T47D (cell line): ENCODE measurements at regions not wholly inside any gene's neighbourhood (a gene's known extent, or its start where the extent isn't known, plus 50 kb on each side); places are given as distances from the start of the nearest gene placed in this dataset.
A peak's percentile ranks its signal among the peaks of the same experiment; 100 is the strongest.
"Not testable (repeated sequence)": the region's sequence is repeated elsewhere in the genome, so short reads cannot be mapped to it uniquely, and the experiment has no call there.

Source experiments
- DNase-seq, 2 experiments: peaks; one replicate each; pipeline versions ENCODE4 v3.0.0 to v3.0.0-alpha.2; 2011 to 2012; ENCODE audit warnings: low read depth in 1 of 2, low spot score in 1 of 2
- JUND ChIP-seq: IDR thresholded peaks from 2 replicates; pipeline ENCODE4 v1.6.1; 2012; ENCODE audit warnings: low read depth
- in situ Hi-C: cut with HindIII; loops from 2 replicates; pipeline ENCODE4 v1.10.0; 2016; ENCODE audit warnings: low sequenced_read_pairs, low pct_unique_long_range_greater_than_20kb

DNA sequence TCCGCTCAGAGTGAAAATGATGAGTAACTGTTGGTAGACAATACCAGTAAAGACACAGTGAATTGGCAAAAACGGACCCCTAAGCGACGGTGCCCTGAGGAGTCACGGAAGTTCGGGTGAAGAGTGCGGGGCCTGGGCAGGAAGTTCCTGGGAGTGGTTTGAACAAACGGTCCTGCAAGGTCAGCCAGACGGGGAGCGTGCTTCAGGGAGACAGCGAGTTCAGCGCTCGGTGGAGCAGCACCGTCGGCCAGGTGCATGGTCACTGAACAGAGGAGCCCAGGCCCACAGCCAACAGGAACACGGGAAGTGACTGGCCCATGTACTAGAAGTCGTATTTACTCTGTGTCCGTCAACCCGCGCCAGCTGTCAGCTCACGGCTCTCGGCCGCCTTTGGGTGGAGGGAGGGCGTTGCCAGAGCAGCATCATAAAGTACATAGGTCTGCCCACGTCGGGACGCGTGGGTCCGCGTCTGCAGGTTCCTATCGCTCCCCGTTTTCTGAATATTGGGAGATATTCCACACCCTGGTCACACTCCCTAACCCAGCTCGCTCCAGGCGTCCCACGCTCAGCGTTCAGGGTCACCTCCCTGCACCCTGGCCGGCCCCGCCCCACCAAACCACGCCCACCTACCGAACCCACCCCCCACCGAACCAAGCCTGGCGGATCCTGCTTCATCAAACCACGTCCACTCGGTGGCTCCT is 75.6 kb upstream of the UXS1 start:
- in situ Hi-C loops = no loop called here
- TF ChIP-seq JUND = no peak
- peak; percentile 26 to 73 for DNase-seq

DNA sequence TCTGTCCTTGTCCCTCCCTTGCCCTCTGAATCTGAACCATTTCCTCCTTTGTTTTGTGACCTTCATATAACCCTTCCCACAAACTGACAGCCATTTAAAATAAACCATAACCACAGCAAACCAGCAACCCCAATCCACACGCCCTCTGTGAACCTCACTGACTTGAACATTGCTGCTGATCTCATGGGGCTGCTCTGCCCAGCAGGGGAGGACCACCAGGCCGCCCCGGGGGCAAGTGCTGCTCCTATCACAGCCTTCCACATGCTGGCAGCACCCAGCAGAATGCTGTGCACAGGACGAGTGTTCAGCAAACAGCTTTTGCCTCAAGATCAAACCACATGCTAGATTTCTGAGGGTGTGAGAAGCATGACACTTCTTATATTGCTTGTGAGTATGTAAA is 73.9 kb upstream of the UXS1 start:
- TF ChIP-seq JUND = no peak
- in situ Hi-C loops = no loop called here
- DNase-seq = no peak

DNA sequence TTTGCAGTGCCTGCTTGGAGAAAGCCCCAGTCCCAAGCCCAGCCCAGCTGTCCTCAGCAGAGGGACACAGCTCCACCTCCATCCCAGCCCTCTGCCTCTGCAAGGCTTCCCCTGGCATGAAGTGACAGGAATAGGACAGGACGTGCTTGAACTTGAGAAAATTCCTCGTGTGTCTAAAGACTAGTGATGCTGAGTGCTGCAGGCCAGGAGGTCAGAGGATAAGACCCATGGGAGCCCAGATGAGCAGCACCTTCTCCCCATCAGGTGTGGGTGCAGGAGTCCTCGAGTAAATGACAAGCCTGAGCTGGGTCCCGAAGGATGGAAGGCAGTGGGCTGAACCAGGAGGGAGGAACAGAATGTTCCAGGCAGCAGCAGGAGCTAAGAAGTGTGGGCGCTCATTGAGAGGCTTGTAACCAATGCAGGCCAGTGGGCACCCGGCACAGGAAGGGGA is 67.8 kb upstream of the UXS1 start:
- TF ChIP-seq JUND = no peak
- in situ Hi-C loops = no loop called here

DNA sequence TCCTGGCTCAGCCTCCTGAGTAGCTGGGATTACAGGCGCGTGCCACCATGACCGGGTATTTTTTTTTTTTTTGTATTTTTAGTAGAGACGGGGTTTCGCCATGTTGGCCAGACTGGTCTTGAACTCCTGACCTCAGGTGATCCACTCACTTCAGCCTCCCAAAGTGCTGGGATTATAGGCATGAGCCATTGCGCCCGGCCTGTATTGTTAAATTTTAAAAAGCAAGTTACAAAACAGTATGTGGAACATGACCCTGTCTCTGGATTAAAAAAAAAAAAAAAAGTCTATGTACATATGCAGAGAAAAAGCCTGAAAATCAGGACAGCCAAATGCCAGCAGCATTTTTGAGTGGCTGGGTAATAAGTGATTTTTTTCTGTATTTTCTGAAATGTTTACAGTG is 64.8 kb upstream of the UXS1 start:
- DNase-seq, in situ Hi-C loops: not testable (repeated sequence)

More for the DNA sequence above, 67.8 kb upstream of the UXS1 start:
- DNase-seq = no peak

DNA sequence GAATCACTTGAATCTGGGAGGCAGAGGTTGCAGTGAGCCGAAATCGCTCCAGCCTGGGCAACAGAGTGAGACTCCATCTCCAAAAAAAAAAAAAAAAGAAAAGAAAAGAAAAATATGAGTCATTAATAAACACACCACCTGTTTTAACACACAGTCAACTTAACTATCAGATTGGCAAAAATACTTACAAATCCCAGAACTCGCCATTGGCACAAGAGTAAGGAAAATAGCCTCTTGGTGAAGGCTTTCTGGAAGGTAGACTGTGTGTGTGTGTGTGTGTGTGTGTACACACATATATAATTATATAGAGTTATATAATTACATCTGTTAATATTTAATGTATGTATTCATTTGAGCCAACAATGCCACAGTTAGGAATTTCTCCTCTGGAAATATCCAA is 63.7 kb upstream of the UXS1 start:
- in situ Hi-C loops = no loop called here
- DNase-seq = no peak
- no peak for TF ChIP-seq JUND

DNA sequence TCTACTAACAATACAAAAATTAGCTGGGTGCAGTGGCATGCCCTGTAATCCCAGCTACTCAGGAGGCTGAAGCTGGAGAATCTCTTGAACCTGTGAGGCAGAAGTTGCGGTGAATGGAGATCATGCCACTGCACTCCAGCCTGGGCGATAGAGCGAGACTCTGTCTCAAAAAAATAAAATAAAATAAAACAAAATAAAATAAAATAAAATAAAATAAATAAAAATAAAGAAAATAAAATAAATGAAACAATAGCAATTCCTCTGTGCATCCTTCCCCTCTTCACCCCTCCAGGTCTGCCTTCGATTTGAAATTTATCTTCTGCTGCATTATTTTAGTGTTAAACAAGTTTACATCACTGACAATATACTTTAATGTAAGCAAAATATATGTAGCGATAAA is 63.0 kb upstream of the UXS1 start:
- in situ Hi-C loops = no loop called here
- TF ChIP-seq JUND = no peak
- DNase-seq = no peak

DNA sequence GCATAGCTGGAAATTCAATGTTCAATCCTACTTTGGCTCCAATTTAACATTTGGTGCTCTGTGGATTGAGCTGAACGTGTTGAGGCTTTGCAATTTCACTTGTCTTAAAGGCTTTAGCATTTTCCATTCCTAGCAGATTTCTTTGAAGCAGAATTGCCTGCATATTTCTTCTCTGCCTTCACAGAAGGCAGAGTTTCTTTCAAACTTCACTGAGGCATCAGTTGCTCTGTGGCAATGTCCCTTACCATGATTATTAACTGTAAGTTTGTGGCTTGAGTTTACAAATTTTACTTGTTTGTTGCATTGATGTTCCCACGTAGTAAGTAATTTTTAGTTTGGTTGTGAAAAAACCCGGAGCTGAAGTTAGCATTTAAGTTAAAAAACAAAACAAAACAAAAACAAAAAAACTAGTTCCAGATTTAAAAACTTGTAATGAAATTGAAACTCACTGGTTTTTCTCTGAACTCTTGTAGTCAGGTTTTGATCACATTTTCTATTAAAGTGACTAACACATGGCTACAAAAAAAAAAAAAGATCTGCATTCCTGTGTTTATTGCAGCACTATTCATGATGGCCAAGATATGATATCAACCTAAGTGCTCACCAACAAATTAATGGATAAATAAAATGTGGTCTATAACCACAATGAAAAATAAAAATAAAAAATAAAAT is 55.2 kb upstream of the UXS1 start:
- DNase-seq, in situ Hi-C loops: not testable (repeated sequence)

DNA sequence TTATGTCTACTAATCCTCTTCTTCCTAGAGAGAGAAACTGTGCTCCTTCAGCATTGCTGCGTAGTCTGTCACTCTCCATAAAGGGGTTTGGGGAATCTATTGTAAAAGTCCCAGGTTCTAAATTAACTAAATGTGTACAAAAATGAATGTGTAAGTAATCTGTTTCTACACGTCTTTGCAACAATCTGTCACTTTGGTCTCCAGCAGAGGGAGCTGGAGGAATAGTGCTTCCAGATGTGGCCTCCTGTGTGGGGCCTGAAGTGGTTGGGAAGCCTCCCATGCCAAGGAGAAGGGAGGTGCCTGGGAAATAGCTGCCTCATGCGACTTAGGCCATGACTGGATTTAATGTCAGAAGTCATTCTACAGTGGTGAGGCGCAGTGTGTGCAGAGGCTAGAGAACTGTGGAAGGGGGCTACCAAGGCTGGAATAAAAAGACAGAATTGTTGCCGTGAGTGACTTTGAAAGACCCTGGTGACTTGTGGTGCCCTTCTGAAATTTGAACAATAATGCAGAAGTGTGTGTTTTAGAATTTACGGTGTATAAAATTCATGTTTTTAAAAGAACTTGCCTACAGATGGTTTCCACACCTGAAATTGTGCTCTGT is 54.5 kb upstream of the UXS1 start:
- DNase-seq, in situ Hi-C loops: not testable (repeated sequence)
